GM21390 (cell line): ENCODE measurements at regions not wholly inside any gene's neighbourhood (a gene's known extent, or its start where the extent isn't known, plus 50 kb on each side); places are given as distances from the start of the nearest gene placed in this dataset.
"Not testable (repeated sequence)": the region's sequence is repeated elsewhere in the genome, so short reads cannot be mapped to it uniquely, and the experiment has no call there.

Experiments
- ATAC-seq: cut with Tn5 transposase; IDR thresholded peaks from one replicate; pipeline ENCODE4 v1.9.1; 2021; ENCODE audit not compliant: unreplicated experiment

DNA sequence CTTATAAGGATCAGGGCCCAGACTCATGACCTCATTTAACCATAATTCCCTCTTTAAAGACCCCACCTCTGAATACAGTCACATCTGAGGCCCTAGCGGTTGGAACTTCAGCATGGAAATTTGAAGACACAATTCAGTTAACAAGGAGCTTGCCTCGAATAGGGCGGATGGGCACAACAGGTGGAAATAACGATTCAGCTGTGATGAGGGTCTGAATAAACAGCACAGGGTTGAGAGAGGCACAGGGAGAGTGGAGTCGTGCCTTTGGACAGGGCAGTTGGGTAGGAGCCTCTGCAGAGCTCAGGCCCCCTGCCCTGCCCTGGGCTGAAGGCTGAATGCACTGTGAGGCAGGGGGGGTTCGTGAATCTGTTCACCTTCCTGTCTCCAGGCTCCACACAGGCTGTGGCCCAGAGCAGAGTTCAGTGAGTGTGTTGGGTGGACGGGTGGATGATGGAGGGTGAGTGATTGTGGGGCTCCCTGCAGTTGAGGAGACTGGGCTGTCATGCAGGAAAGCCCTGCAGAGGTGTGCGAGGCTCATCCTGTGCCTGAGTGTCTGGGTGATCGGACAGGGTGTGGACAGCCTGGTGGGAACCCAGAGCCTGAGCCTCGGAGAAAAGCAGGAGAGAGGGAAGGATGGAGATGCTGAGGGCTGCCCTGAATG is 243.1 kb downstream of the FOXD2 start:
- no peak for ATAC-seq

DNA sequence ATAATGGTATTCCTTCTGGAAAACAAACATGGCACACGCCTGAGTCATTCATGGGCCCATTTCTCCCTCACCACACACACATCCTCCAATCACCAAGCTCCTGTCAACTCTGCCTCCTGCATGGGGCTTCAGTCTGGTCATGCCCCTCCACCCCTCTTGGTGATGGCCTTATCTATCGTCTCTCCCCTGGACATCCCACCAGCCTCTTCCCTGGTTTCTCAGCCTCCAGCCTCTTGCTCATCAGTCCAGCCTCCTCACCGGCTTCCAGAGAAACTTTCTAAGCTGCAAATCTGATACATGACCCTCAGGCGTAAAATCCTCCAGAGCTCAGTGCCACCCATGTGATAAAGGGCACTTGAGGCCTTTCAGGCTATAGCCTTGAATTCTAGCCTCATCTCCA is 243.9 kb downstream of the FOXD2 start:
- no peak for ATAC-seq

DNA sequence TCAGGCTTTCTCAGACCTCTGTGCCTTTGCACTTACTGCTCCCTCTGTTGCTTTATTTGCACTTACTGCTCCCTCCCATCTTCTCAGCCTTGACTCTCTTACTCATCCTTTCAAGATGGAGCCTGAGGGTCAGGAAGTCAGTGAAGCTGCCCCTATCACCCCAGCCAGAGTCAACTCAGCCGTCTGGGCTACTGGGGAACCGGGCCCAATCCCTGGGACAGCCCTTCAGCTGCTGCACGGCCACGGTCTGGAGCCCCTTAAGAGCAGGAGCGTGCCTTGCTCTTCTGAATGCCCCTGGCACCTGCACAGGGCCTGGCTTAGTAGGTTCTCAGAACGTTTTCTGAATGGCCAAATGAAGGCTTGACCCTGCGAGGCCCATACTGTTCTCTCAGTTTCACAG is 244.4 kb downstream of the FOXD2 start:
- no peak for ATAC-seq

- ATAC-seq, result no peak
Observed at GRCh38 chr1:47682786-47683350, 245.0 kb downstream of the FOXD2 start.

GRCh38 chr1:47683401-47683800 is 245.6 kb downstream of the FOXD2 start:
- ATAC-seq, result no peak

GRCh38 chr1:47684518-47684917 is 246.7 kb downstream of the FOXD2 start:
- no peak for ATAC-seq

GRCh38 chr1:47684964-47685762 is 247.3 kb downstream of the FOXD2 start:
- ATAC-seq, result no peak

- ATAC-seq, result no peak
Observed at GRCh38 chr1:47685763-47686066, 247.9 kb downstream of the FOXD2 start.

- no peak for ATAC-seq
Observed at GRCh38 chr1:47686731-47687630, 249.1 kb downstream of the FOXD2 start.

DNA sequence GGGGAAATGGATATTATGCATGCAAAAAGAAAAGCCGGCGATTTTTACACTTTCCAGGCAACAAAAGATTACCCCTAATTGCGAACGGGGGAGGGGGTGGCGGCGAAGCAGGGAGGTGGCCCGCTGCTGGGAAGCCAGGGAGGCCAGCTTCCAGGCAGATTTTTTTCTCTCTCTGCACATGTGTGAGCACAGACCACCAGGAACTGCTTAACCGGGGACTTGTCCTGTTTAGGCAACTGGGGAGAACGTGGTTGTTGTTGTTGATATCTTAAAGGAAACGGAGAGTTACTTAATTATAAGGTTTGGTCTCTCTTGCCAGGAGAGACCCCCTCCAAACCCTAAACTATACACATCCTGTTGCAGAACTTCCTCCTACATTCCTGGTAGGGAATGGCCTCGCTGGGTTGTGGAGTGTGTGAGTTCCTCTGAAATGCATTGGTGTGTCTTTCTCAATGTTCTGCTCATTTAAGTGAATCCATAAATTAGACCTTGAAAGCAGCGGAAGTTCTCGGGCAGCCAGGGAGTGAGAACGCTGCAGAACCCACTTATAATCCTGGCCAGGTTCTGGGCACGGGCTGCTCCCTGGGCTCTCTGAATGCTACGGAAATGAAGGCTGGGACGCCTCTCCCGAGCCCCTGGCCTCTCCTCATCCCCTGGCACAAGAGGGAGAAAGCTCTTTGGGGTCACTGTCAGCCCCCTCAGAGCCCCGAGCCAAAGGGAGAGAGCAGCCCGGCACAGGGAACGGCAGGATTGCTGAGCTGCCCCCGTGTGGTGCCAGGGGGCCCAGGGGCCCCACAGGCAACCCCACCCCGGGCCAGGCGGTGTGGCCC is 250.0 kb downstream of the FOXD2 start:
- ATAC-seq, result no peak

- no peak for ATAC-seq
Observed at GRCh38 chr1:47688461-47689296, 250.8 kb downstream of the FOXD2 start.

GRCh38 chr1:47689894-47690293 is 252.1 kb downstream of the FOXD2 start:
- ATAC-seq, result no peak

GRCh38 chr1:47690341-47691250 is 252.8 kb downstream of the FOXD2 start:
- no peak for ATAC-seq

GRCh38 chr1:47691293-47691692 is 253.4 kb downstream of the FOXD2 start:
- not testable (repeated sequence) for ATAC-seq

- no peak for ATAC-seq
Observed at GRCh38 chr1:47692196-47692595, 254.4 kb downstream of the FOXD2 start.

GRCh38 chr1:47693115-47693514 is 255.3 kb downstream of the FOXD2 start:
- ATAC-seq, result no peak

GRCh38 chr1:47694011-47694890 is 256.4 kb downstream of the FOXD2 start:
- no peak for ATAC-seq

- no peak for ATAC-seq
Observed at GRCh38 chr1:47696404-47696736, 258.5 kb downstream of the FOXD2 start.
